ENCODE measurements at regions not wholly inside any gene's neighbourhood (a gene's known extent, or its start where the extent isn't known, plus 50 kb on each side); places are given as distances from the start of the nearest gene placed in this dataset.
"Not testable (repeated sequence)": the region's sequence is repeated elsewhere in the genome, so short reads cannot be mapped to it uniquely, and the experiment has no call there.

DNA sequence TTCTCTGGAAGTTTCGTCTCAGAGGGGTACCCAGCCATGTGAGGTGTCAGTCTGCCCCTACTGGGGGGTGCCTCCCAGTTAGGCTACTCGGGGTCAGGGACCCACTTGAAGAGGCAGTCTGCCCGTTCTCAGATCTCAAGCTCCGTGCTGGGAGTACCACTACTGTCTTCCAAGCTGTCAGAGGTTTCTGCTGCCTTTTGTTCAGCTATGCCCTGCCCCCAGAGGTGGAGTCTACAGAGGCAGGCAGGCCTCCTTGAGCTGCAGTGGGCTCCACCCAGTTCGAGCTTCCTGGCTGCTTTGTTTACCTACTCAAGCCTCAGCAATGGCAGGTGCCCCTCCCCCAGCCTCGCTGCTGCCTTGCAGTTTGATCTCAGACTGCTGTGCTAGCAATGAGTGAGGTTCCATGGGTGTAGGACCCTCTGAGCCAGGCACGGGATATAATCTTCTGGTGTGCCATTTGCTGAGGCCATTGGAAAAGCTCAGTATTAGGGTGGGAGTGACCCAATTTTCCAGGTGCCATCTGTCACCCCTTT lies 71.0 kb upstream of the SH3GLB1 start:
- not testable (repeated sequence) for DNase-seq (ENCODE audit: low read depth)

- no peak for DNase-seq (ENCODE audit: low read depth)
Measured at GRCh38 chr1:86633921-86634320, 70.5 kb upstream of the SH3GLB1 start.

- no peak for DNase-seq (ENCODE audit: low read depth)
Measured at GRCh38 chr1:86636898-86637297, 67.5 kb upstream of the SH3GLB1 start.

- no peak for DNase-seq (ENCODE audit: low read depth)
Measured at GRCh38 chr1:86640161-86640670, 64.2 kb upstream of the SH3GLB1 start.

- no peak for DNase-seq (ENCODE audit: low read depth)
Measured at GRCh38 chr1:86641318-86641717, 63.1 kb upstream of the SH3GLB1 start.

DNA sequence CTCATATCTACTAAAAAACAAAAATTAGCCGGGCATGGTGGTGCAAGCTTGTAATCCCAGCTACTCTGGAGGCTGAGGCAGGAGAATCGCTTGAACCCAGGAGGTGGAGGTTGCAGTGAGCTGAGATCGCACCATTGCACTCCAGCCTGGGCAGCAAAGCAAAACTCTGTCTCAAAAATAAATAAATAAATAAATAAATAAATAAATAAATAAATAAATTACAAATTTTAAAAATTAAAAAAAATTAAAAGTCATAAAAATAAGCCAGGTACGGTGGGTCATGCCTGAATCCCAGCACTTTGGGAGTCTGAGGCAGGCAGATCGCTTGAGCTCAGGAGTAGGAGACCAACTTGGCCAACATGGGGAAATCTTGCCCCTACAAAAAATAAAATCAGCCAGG lies 59.7 kb upstream of the SH3GLB1 start:
- DNase-seq (ENCODE audit: low read depth) = not testable (repeated sequence)

DNA sequence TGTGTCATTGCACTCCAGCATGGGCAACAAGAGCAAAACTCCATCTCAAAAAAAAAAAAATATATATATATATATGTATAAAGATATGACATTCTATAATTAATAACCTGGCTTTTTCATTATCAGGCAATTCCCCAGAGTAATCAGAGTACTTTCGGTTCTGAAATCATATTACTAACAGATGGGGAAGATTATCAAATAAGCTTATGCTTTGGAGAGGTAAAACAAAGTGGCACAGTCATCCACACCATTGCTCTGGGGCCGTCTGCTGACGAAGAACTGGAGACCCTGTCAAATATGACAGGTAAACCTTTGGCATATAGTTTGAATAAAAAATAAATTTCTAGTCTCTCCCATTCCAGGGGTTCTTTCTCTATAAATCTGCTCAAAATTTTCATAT lies 58.5 kb upstream of the SH3GLB1 start:
- DNase-seq (ENCODE audit: low read depth) = no peak

- DNase-seq (ENCODE audit: low read depth) = no peak
Measured at GRCh38 chr1:86646256-86646655, 58.1 kb upstream of the SH3GLB1 start.

- DNase-seq (ENCODE audit: low read depth) = peak; percentile 53
Measured at GRCh38 chr1:86648255-86648654, 56.1 kb upstream of the SH3GLB1 start.

- no peak for DNase-seq (ENCODE audit: low read depth)
Measured at GRCh38 chr1:86649618-86650017, 54.8 kb upstream of the SH3GLB1 start.

DNA sequence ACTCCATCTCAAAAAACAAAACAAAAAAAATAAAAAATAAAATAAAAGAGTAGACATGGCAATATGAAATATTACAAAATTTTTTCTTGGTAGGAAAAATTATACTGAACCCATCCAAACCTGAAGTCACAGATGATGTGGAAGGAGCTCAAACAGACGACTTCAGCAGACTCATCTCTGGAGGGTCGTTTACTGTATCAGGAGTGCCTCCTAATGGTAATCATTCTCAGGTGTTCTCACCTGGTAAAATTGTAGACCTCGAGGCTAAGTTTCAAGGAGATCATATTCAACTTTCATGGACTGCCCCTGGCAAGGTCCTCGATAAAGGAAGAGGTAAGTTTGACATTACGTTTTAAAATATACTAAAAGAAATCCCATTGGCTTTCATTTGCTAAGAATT lies 54.3 kb upstream of the SH3GLB1 start:
- DNase-seq (ENCODE audit: low read depth) = no peak

Measured in fibroblast of gingiva (primary cell).